Progenitor cell of endocrine pancreas (in vitro differentiated cells): ENCODE measurements at regions not wholly inside any gene's neighbourhood (a gene's known extent, or its start where the extent isn't known, plus 50 kb on each side); places are given as distances from the start of the nearest gene placed in this dataset.
A peak's percentile ranks its signal among the peaks of the same experiment; 100 is the strongest.
"Not testable (repeated sequence)": the region's sequence is repeated elsewhere in the genome, so short reads cannot be mapped to it uniquely, and the experiment has no call there.

Experiments used
- DNase-seq: peaks from one replicate; pipeline ENCODE4 v3.0.0; 2021; ENCODE audit warnings: low spot score; ENCODE audit not compliant: unreplicated experiment
- H3K27ac Mint-ChIP-seq: 2 replicates; pipeline ENCODE4 v1.8.0; 2021; ENCODE audit warnings: mild to moderate bottlenecking, moderate library complexity, mixed read lengths
- H3K27me3 Mint-ChIP-seq: 2 replicates; pipeline ENCODE4 v1.8.0; 2021; ENCODE audit warnings: mixed read lengths
- H3K36me3 Mint-ChIP-seq: 2 replicates; pipeline ENCODE4 v1.8.0; 2022; ENCODE audit warnings: mixed read lengths; ENCODE audit not compliant: insufficient read depth
- H3K4me1 Mint-ChIP-seq: 2 replicates; pipeline ENCODE4 v1.8.0; 2021; ENCODE audit warnings: low read depth, mixed read lengths
- H3K4me3 Mint-ChIP-seq: 2 replicates; pipeline ENCODE4 v1.8.0; 2021; ENCODE audit warnings: low read depth, mild to moderate bottlenecking, moderate library complexity, mixed read lengths
- H3K9me3 Mint-ChIP-seq: 2 replicates; pipeline ENCODE4 v1.8.0; 2021; ENCODE audit warnings: low read depth, mixed read lengths
- CTCF ChIP-seq: fragments of 200-600 bp; sonication (generic); IDR thresholded peaks from one replicate; pipeline ENCODE4 v1.5.0; 2021; ENCODE audit warnings: antibody characterized with exemption, mild to moderate bottlenecking; ENCODE audit not compliant: unreplicated experiment

DNA sequence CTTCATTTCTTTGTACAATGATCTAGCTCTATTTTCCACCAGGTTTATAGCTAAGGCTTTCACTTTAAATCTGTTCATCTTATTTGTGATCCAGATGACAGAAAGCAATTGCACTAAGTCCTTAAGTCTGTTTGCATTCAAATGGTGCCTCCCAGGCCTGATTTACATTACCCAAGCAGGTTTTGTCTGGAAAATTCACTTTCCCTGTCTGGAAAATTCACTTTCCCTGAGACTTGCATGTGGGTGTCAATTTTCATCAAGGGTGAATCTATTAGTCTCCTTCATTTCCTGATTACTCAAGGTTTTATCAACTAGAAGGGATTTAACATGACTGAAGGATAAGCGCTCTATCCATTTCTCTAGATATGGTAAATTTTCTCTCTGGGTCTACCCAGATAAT lies 1480.2 kb upstream of the GOT2 start:
- no peak overlapping the region for H3K27ac Mint-ChIP-seq
- no peaks in the 10 kb centered on the region for H3K9me3 Mint-ChIP-seq
- no peaks in the 10 kb centered on the region for H3K4me1 Mint-ChIP-seq

DNA sequence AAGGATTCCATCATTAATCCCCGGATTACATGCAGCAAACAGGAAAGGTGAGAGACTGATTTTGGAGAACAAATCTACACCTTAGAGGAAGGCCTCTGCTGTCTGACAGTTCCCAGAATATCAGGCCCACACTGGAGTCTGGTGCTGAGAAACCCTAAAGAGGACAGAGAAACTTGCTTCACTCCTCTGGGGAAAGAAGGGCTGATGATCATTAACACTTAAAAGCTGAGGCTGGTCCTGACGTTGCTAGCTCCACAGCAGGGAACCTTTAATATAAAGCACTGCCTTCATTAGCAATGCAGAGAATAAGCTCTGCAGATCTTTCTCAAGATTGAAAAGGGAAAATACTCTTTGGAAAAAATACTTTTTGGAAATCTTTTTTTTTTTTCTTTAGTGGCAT lies 1472.4 kb upstream of the GOT2 start:
- H3K4me3 Mint-ChIP-seq, result no peak overlapping the region
- no peak overlapping the region for H3K27ac Mint-ChIP-seq

More for the DNA sequence above, 1480.2 kb upstream of the GOT2 start:
- Mint-ChIP-seq H3K36me3 (no peaks in the 10 kb centered on the region), H3K4me3 (no peak overlapping the region), H3K27me3 (no peaks in the 10 kb centered on the region)
- no peak for TF ChIP-seq CTCF
- no peak for DNase-seq

GRCh38 chr16:60204181-60204580 lies 1470.1 kb upstream of the GOT2 start:
- no peak for TF ChIP-seq CTCF
- no peaks in the 10 kb centered on the region for H3K9me3 Mint-ChIP-seq
- H3K27me3 Mint-ChIP-seq, result no peaks in the 10 kb centered on the region
- no peak overlapping the region for H3K4me3 Mint-ChIP-seq
- H3K36me3 Mint-ChIP-seq, result no peaks in the 10 kb centered on the region
- H3K27ac Mint-ChIP-seq, result no peak overlapping the region
- DNase-seq, result no peak
- peaks cover 9% of the 10 kb centered on the region for H3K4me1 Mint-ChIP-seq

More for the DNA sequence above, 1472.4 kb upstream of the GOT2 start:
- Mint-ChIP-seq H3K9me3 (no peaks in the 10 kb centered on the region), H3K4me1 (peaks cover 2% of the 10 kb centered on the region), H3K27me3 (no peaks in the 10 kb centered on the region), H3K36me3 (no peaks in the 10 kb centered on the region)
- no peak for TF ChIP-seq CTCF
- DNase-seq, result no peak

GRCh38 chr16:60203525-60204124 lies 1469.5 kb upstream of the GOT2 start:
- peak; percentile 66 for TF ChIP-seq CTCF
- H3K4me3 Mint-ChIP-seq, result no peak overlapping the region
- peaks cover 14% of the 10 kb centered on the region for H3K4me1 Mint-ChIP-seq
- no peaks in the 10 kb centered on the region for H3K27me3 Mint-ChIP-seq
- no peaks in the 10 kb centered on the region for H3K36me3 Mint-ChIP-seq
- H3K9me3 Mint-ChIP-seq, result no peaks in the 10 kb centered on the region
- DNase-seq, result no peak
- no peak overlapping the region for H3K27ac Mint-ChIP-seq

GRCh38 chr16:60200729-60201128 lies 1466.6 kb upstream of the GOT2 start:
- not testable (repeated sequence) for DNase-seq, H3K27ac Mint-ChIP-seq, H3K4me3 Mint-ChIP-seq, H3K27me3 Mint-ChIP-seq, H3K9me3 Mint-ChIP-seq, H3K36me3 Mint-ChIP-seq
- peaks cover 18% of the 10 kb centered on the region for H3K4me1 Mint-ChIP-seq

- H3K4me1 Mint-ChIP-seq, result peaks cover 18% of the 10 kb centered on the region
- H3K27me3 Mint-ChIP-seq, result no peaks in the 10 kb centered on the region
- no peak for DNase-seq
- no peaks in the 10 kb centered on the region for H3K9me3 Mint-ChIP-seq
- H3K4me3 Mint-ChIP-seq, result no peak overlapping the region
- no peak for TF ChIP-seq CTCF
- H3K27ac Mint-ChIP-seq, result no peak overlapping the region
- no peaks in the 10 kb centered on the region for H3K36me3 Mint-ChIP-seq
These were observed 1466.0 kb upstream of the GOT2 start for GRCh38 chr16:60200161-60200560.
